ENCODE measurements at regions not wholly inside any gene's neighbourhood (a gene's known extent, or its start where the extent isn't known, plus 50 kb on each side); places are given as distances from the start of the nearest gene placed in this dataset.
"Not testable (repeated sequence)": the region's sequence is repeated elsewhere in the genome, so short reads cannot be mapped to it uniquely, and the experiment has no call there.

- no peaks in the 10 kb centered on the region for H3K4me1 ChIP-seq (ENCODE audit: control insufficient read depth in 1 of 2, insufficient read depth in 2 of 2, low read length in 2 of 2)
- no peaks in the 10 kb centered on the region for H3K27me3 ChIP-seq (ENCODE audit: control insufficient read depth in 1 of 2, insufficient read depth in 2 of 2, low read length in 1 of 2)
- 58 to 62% methylated on average over 2 of the region's 2 CpGs for WGBS, 2 donors
- no peaks in the 10 kb centered on the region for H3K36me3 ChIP-seq (ENCODE audit: control insufficient read depth in 1 of 2, insufficient read depth in 2 of 2, low read length in 1 of 2)
- ATAC-seq (ENCODE audit: low FRiP score) (peak; percentile 54), DNase-seq (no peak)
- no peak overlapping the region for H3K4me3 ChIP-seq (ENCODE audit: low read length in 2 of 2)
- H3K9me3 ChIP-seq (ENCODE audit: control insufficient read depth, low read length): no peaks in the 10 kb centered on the region
- intact Hi-C loops (cut with DNase I): loop anchor here in 1 of 2 donors (5.0 kb wide), 1 partner anchor 48 kb away; no protein-coding TSS in a partner anchor
- H3K27ac ChIP-seq (ENCODE audit: low read depth in 1 of 2, low read length in 2 of 2): no peak overlapping the region
These were observed 77.1 kb upstream of the SLC39A10 start for GRCh38 chr2:195579776-195580555.

GRCh38 chr2:195575879-195576401 is 81.1 kb upstream of the SLC39A10 start:
- intact Hi-C loops (cut with DNase I): loop anchor here in 1 of 2 donors (2.0 kb wide), 1 partner anchor 81 kb away; the partner anchor contains the start of gene SLC39A10
- Histone ChIP-seq H3K36me3 (ENCODE audit: control insufficient read depth in 1 of 2, insufficient read depth in 2 of 2, low read length in 1 of 2) (no peaks in the 10 kb centered on the region), H3K27ac (ENCODE audit: low read depth in 1 of 2, low read length in 2 of 2) (no peak overlapping the region), H3K4me1 (ENCODE audit: control insufficient read depth in 1 of 2, insufficient read depth in 2 of 2, low read length in 2 of 2) (no peaks in the 10 kb centered on the region), H3K4me3 (ENCODE audit: low read length in 2 of 2) (no peak overlapping the region), H3K27me3 (ENCODE audit: control insufficient read depth in 1 of 2, insufficient read depth in 2 of 2, low read length in 1 of 2) (no peaks in the 10 kb centered on the region), H3K9me3 (ENCODE audit: control insufficient read depth, low read length) (no peaks in the 10 kb centered on the region)
- ATAC-seq (ENCODE audit: low FRiP score): no peak
- DNase-seq: no peak
- 28 to 35% methylated on average over 4 of the region's 4 CpGs for WGBS, 2 donors

GRCh38 chr2:195575016-195575415 is 82.0 kb upstream of the SLC39A10 start:
- intact Hi-C loops (cut with DNase I): no loop called here

GRCh38 chr2:195574312-195574711 is 82.7 kb upstream of the SLC39A10 start:
- H3K27me3 ChIP-seq (ENCODE audit: control insufficient read depth in 1 of 2, insufficient read depth in 2 of 2, low read length in 1 of 2): no peaks in the 10 kb centered on the region
- no peak overlapping the region for H3K4me3 ChIP-seq (ENCODE audit: low read length in 2 of 2)
- H3K9me3 ChIP-seq (ENCODE audit: control insufficient read depth, low read length): no peaks in the 10 kb centered on the region
- intact Hi-C loops (cut with DNase I): no loop called here
- no peak for DNase-seq
- no peak for ATAC-seq (ENCODE audit: low FRiP score)
- H3K27ac ChIP-seq (ENCODE audit: low read depth in 1 of 2, low read length in 2 of 2): no peak overlapping the region
- H3K4me1 ChIP-seq (ENCODE audit: control insufficient read depth in 1 of 2, insufficient read depth in 2 of 2, low read length in 2 of 2): no peaks in the 10 kb centered on the region
- 80 to 86% methylated on average over 3 of the region's 3 CpGs for WGBS, 2 donors
- no peaks in the 10 kb centered on the region for H3K36me3 ChIP-seq (ENCODE audit: control insufficient read depth in 1 of 2, insufficient read depth in 2 of 2, low read length in 1 of 2)

More at GRCh38 chr2:195575016-195575415, 82.0 kb upstream of the SLC39A10 start:
- Histone ChIP-seq H3K9me3 (ENCODE audit: control insufficient read depth, low read length) (no peaks in the 10 kb centered on the region), H3K27ac (ENCODE audit: low read depth in 1 of 2, low read length in 2 of 2) (no peak overlapping the region), H3K4me3 (ENCODE audit: low read length in 2 of 2) (no peak overlapping the region), H3K36me3 (ENCODE audit: control insufficient read depth in 1 of 2, insufficient read depth in 2 of 2, low read length in 1 of 2) (no peaks in the 10 kb centered on the region), H3K4me1 (ENCODE audit: control insufficient read depth in 1 of 2, insufficient read depth in 2 of 2, low read length in 2 of 2) (no peaks in the 10 kb centered on the region), H3K27me3 (ENCODE audit: control insufficient read depth in 1 of 2, insufficient read depth in 2 of 2, low read length in 1 of 2) (no peaks in the 10 kb centered on the region)
- WGBS, 2 donors: 87 to 89% methylated on average over 2 of the region's 2 CpGs
- ATAC-seq (ENCODE audit: low FRiP score) (no peak), DNase-seq (no peak)

GRCh38 chr2:195572895-195573683 is 83.9 kb upstream of the SLC39A10 start:
- 97% methylated on average over 6 of the region's 6 CpGs for WGBS, 2 donors
- intact Hi-C loops (cut with DNase I): no loop called here
- Histone ChIP-seq H3K27me3 (ENCODE audit: control insufficient read depth in 1 of 2, insufficient read depth in 2 of 2, low read length in 1 of 2) (no peaks in the 10 kb centered on the region), H3K4me1 (ENCODE audit: control insufficient read depth in 1 of 2, insufficient read depth in 2 of 2, low read length in 2 of 2) (no peaks in the 10 kb centered on the region), H3K9me3 (ENCODE audit: control insufficient read depth, low read length) (no peaks in the 10 kb centered on the region), H3K36me3 (ENCODE audit: control insufficient read depth in 1 of 2, insufficient read depth in 2 of 2, low read length in 1 of 2) (no peaks in the 10 kb centered on the region), H3K4me3 (ENCODE audit: low read length in 2 of 2) (no peak overlapping the region), H3K27ac (ENCODE audit: low read depth in 1 of 2, low read length in 2 of 2) (no peak overlapping the region)
- DNase-seq (no peak), ATAC-seq (ENCODE audit: low FRiP score) (no peak)

- DNase-seq (no peak), ATAC-seq (ENCODE audit: low FRiP score) (no peak)
- Histone ChIP-seq H3K4me3 (ENCODE audit: low read length in 2 of 2) (no peak overlapping the region), H3K27me3 (ENCODE audit: control insufficient read depth in 1 of 2, insufficient read depth in 2 of 2, low read length in 1 of 2) (no peaks in the 10 kb centered on the region), H3K36me3 (ENCODE audit: control insufficient read depth in 1 of 2, insufficient read depth in 2 of 2, low read length in 1 of 2) (no peaks in the 10 kb centered on the region), H3K4me1 (ENCODE audit: control insufficient read depth in 1 of 2, insufficient read depth in 2 of 2, low read length in 2 of 2) (no peaks in the 10 kb centered on the region), H3K9me3 (ENCODE audit: control insufficient read depth, low read length) (no peaks in the 10 kb centered on the region), H3K27ac (ENCODE audit: low read depth in 1 of 2, low read length in 2 of 2) (no peak overlapping the region)
- intact Hi-C loops (cut with DNase I): no loop called here
- 86 to 91% methylated on average over 2 of the region's 2 CpGs for WGBS, 2 donors
These were observed 86.7 kb upstream of the SLC39A10 start for GRCh38 chr2:195570329-195570728.

GRCh38 chr2:195569255-195569654 is 87.8 kb upstream of the SLC39A10 start:
- DNase-seq (no peak), ATAC-seq (ENCODE audit: low FRiP score) (no peak)
- no peaks in the 10 kb centered on the region for H3K9me3 ChIP-seq (ENCODE audit: control insufficient read depth, low read length)
- H3K36me3 ChIP-seq (ENCODE audit: control insufficient read depth in 1 of 2, insufficient read depth in 2 of 2, low read length in 1 of 2): no peaks in the 10 kb centered on the region
- H3K4me3 ChIP-seq (ENCODE audit: low read length in 2 of 2): no peak overlapping the region
- H3K27ac ChIP-seq (ENCODE audit: low read depth in 1 of 2, low read length in 2 of 2): no peak overlapping the region
- 95 to 96% methylated on average over 3 of the region's 3 CpGs for WGBS, 2 donors
- intact Hi-C loops (cut with DNase I): no loop called here
- no peaks in the 10 kb centered on the region for H3K4me1 ChIP-seq (ENCODE audit: control insufficient read depth in 1 of 2, insufficient read depth in 2 of 2, low read length in 2 of 2)
- no peaks in the 10 kb centered on the region for H3K27me3 ChIP-seq (ENCODE audit: control insufficient read depth in 1 of 2, insufficient read depth in 2 of 2, low read length in 1 of 2)

- intact Hi-C loops (cut with DNase I); H3K4me1 ChIP-seq (ENCODE audit: control insufficient read depth in 1 of 2, insufficient read depth in 2 of 2, low read length in 2 of 2); DNase-seq; H3K9me3 ChIP-seq (ENCODE audit: control insufficient read depth, low read length); H3K27ac ChIP-seq (ENCODE audit: low read depth in 1 of 2, low read length in 2 of 2); H3K36me3 ChIP-seq (ENCODE audit: control insufficient read depth in 1 of 2, insufficient read depth in 2 of 2, low read length in 1 of 2); H3K4me3 ChIP-seq (ENCODE audit: low read length in 2 of 2); ATAC-seq (ENCODE audit: low FRiP score); H3K27me3 ChIP-seq (ENCODE audit: control insufficient read depth in 1 of 2, insufficient read depth in 2 of 2, low read length in 1 of 2): not testable (repeated sequence)
- WGBS, 2 donors: 90 to 92% methylated on average over 8 of the region's 8 CpGs
These were observed 92.3 kb upstream of the SLC39A10 start for GRCh38 chr2:195564625-195565135.

Measured in aorta (tissue), 5 donors.